NOMO-1 (cell line): ENCODE measurements at regions not wholly inside any gene's neighbourhood (a gene's known extent, or its start where the extent isn't known, plus 50 kb on each side); places are given as distances from the start of the nearest gene placed in this dataset.
A peak's percentile ranks its signal among the peaks of the same experiment; 100 is the strongest.

Source experiments
- DNase-seq, 2 experiments: peaks; one replicate each; lab custom pipeline; 2025; ENCODE audit not compliant: unreplicated experiment in 2 of 2; lab: John Stamatoyannopoulos, UW

- DNase-seq = no peak
These were observed 50.1 kb upstream of the JPH3 start for GRCh38 chr16:87552072-87552718.

- DNase-seq = no peak
These were observed 50.8 kb upstream of the JPH3 start for GRCh38 chr16:87551487-87551886.

DNA sequence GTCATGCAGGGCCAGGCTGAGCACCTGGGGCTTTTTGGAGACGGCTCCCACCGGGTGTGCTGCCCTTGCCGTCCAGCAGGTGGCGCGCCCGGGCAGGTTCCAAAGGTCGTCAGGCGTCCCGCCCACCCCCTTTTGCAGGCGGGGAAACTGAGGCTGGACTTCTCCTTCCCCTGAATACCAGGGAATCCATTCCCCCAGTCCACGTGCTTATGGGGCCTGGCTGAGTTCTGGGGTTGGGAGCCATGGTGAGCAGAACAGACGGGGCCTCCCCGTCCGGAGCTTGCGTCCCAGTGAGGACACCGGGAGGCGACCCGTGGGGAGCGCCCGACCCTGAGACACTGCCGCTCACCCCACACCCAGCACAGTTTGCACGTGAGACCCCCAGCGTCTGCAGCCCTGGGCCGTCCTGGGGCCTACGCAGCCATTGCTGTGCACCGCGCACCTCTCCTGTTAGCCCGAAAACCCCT is 51.8 kb upstream of the JPH3 start:
- peak in 1 of 2 experiments; percentile 23 for DNase-seq

DNA sequence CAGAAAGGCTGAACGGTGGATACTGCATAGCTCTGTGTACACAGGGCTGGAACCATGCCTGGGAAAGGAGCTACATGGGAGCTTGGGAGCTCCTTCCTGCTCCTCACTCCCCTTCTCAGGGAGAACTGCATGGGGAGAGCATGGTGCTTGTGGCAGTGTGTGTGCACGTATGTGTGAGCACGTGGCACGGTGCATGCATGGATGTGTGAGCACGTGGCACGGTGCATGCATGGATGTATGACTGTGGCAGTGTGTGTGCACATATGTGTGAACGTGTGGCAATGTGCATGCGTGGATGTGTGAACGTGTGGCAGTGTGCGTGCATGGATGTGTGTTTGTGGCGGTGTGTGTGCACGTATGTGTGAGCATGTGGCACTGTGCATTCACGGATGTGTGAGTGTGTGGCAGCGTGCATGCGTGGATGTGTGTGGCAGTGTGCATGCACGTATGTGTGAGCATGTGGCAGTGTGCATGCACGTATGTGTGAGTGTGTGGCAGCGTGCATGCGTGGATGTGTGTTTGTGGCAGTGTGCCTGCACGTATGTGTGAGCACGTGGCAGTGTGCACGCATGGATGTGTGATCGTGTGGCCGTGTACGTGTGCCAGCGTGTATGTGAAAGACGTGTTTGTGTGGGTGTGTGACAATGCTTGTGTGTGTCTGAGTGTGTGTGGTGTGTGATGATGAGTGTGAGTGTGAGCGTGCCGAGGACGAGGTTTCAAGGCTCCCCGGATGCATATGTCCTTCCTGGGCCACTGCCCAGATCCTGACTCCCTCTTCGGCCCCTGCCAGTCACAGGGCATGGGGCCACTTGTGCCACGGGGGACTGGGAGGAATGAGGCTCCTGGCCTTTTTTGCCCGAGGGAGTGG is 52.4 kb upstream of the JPH3 start:
- DNase-seq = no peak

DNA sequence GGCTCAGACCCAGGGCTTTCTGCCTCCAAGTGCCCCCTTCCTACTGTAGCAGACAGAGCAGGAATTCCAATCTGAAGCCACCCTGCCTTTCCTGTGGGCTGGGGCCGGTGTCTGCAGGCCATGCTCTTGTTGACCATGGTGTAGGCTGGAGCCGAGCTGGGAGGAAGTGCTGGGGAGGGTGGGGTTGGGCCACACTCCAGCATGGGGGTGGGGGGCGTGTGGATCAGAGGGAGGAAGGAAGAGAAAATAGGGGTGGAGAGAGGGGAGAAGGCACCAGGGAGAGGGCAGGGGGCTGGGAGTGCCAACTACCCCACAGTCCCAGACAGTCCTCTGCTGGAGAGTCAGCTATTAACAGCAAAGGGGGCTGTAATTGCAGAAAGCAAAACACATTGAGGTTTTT is 54.3 kb upstream of the JPH3 start:
- no peak for DNase-seq

DNA sequence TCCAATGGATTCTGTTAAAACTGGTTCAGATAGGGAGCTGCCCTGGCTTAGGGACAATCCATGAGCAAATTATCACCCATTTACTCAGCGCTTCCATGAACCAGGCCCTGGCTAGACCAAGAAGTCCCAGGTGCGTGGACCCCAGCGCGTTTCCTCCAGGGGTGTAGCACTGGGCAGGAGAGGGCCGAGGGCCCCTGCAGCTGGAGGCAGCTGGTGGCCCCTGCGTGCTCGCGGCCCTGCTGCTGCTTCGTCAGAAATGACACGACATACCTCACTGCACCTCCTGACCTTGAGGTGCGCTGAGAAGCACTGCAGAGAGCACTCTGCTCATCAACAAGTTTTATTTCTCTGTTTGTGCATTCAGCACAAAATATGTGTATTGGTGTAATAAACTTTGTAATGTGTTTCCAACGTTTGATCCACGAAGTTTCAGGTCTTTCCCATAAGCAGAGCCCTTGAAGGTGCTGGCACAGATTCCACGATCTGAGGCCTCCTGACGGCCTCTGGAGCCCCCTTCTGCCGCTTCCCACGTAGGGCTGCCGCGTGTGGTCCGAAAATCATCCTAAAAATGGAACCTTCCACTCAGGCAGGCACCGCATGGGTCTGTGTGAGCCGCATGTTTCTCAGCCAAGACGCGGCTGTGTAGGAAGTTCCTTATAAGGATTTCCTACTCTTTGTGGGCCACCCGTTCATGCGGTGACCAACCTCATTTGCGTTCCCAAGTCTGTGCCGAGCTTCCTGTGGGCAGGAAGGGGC is 50.8 kb upstream of the ZCCHC14 start:
- peak; percentile 38 to 40 for DNase-seq

DNA sequence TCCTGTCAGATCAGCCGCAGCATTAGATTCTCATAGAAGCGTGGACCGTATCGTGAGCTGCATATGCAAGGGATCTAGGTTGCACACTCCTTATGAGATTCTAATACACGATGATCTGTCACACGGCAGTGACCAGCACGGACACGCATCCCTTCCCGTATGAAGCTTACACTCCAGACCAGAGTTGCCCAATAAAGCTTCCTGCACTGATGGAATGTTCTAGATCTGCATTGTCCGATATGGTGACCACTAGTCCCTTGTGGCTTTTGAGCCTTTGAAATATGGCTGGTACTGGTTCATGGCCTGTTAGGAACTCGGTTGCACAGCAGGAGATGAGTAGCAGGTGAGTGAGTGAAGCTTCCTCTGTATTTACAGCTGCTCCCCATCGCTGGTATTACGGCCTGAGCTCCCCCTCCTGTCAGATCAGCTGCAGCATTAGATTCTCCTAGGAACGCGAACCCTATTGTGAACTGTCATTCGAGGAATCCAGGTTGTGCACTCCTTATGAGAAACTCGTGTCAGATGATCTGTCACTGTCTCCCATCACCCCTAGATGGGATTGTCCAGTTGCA is 49.8 kb upstream of the ZCCHC14 start:
- DNase-seq = no peak
